ENCODE measurements at regions not wholly inside any gene's neighbourhood (a gene's known extent, or its start where the extent isn't known, plus 50 kb on each side); places are given as distances from the start of the nearest gene placed in this dataset.

DNA sequence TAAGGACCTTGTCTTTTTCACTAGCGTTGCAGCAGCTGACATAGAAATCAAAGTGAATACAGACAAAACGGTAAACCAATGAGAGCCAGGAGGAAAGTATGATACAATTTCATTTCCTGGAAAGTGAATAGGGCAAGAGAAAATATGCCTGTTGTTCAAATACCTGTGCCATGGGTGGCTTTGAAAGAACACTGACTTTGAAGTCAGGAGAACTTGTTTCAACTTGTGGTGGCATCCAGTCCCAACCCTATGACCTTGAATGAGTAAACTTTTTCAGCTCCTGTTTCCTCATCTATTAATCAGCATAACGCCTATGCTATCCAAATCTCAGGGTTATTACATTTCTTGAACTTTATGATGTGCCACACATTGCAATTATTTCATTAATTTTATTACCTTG, 173.7 kb upstream of the HS3ST3A1 start:
- peak overlapping the region in 5 of 10 donors; percentile 0 to 75 (median 66) for H3K27ac ChIP-seq
- TF ChIP-seq CTCF (IDR thresholded peaks at IDR 0.05) = no peak
- H3K4me3 ChIP-seq = no peak overlapping the region
- no peak for ATAC-seq
- no peaks in the 10 kb centered on the region for H3K36me3 ChIP-seq
- H3K4me1 ChIP-seq = peaks cover 0 to 8% (median 0%) of the 10 kb centered on the region in 9 donors
- H3K27me3 ChIP-seq = no peaks in the 10 kb centered on the region
- peaks cover 0 to 34% (median 3%) of the 10 kb centered on the region in 11 donors for H3K9me3 ChIP-seq
- DNase-seq = no peak
- intact Hi-C loops (cut with DNase I) = loop anchor here in 1 of 10 donors (10.0 kb wide), 1 partner anchor 109 kb away; no protein-coding TSS in a partner anchor
- 26 to 41% methylated on average over 3 of the region's 3 CpGs for WGBS, 2 donors

DNA sequence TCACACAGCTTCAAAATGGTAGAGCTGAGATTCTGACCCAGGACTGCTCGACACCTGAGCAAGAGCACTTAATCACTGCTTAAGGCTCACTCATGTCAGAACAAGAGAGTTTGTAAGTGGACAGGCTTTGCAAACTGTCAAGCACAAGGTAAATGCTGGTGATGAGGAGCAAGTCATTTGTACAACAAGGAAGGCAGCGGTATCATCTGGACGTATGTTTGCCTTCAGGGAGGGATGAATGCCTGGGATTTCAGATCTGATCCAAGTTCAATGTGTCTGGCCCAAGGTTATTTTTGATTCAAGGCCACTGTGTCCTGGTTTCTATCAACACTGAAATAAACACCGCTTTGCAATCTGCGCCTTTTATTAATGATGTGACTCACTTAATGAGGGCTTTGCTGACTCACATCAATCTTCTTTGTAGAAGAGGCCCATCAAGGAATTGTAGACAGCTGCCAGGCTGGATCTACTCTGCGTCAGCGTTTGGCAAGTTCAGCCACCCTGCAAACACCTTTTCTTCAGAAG, 174.4 kb upstream of the HS3ST3A1 start:
- peaks cover 0 to 27% (median 2%) of the 10 kb centered on the region in 11 donors for H3K9me3 ChIP-seq

DNA sequence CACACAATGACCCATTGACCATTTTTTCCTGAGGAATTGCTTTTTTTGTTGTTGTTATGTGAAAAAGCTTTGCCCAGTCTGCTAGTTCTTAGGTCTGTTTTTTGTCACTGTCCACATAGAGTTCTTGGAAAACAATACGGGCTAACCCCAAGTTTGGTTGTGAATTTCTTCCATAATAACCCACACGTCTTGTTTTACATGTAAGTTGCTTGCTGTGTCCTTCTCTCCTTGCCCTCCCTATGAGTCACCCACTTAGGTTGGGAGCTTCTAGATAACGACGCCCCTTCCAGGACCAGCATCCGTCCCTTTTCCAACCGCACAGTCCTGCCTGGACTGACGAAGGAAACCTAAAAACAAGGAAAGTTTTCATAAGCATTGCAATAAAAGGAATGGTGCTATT, 175.3 kb upstream of the HS3ST3A1 start:
- Histone ChIP-seq H3K27me3 (no peaks in the 10 kb centered on the region), H3K36me3 (no peaks in the 10 kb centered on the region), H3K9me3 (peaks cover 0 to 23% (median 2%) of the 10 kb centered on the region in 11 donors), H3K4me3 (no peak overlapping the region), H3K27ac (peak overlapping the region in 3 of 10 donors; percentile 39 to 60 (median 40)), H3K4me1 (peaks cover 0 to 8% (median 0%) of the 10 kb centered on the region in 9 donors)
- TF ChIP-seq CTCF (IDR thresholded peaks at IDR 0.05) = no peak
- DNase-seq (no peak), ATAC-seq (no peak)
- intact Hi-C loops (cut with DNase I) = loop anchor here in 1 of 10 donors (10.0 kb wide), 1 partner anchor 108 kb away; no protein-coding TSS in a partner anchor
- 57 to 60% methylated on average over 7 of the region's 7 CpGs for WGBS, 2 donors

More for the DNA sequence above, 174.4 kb upstream of the HS3ST3A1 start:
- intact Hi-C loops (cut with DNase I) = loop anchor here in 1 of 10 donors (10.0 kb wide), 1 partner anchor 109 kb away; no protein-coding TSS in a partner anchor
- Histone ChIP-seq H3K36me3 (no peaks in the 10 kb centered on the region), H3K4me3 (no peak overlapping the region), H3K27me3 (no peaks in the 10 kb centered on the region), H3K4me1 (peaks cover 0 to 8% (median 0%) of the 10 kb centered on the region in 9 donors), H3K27ac (peak overlapping the region in 6 of 10 donors; percentile 0 to 75 (median 65))
- TF ChIP-seq CTCF (IDR thresholded peaks at IDR 0.05) = no peak
- peak; percentile 10 to 13 for DNase-seq
- ATAC-seq = peak; percentile 49 to 96 (median 92)
- 42 to 49% methylated on average over 7 of the region's 7 CpGs for WGBS, 2 donors

GRCh38 chr17:13784434-13785095, 182.8 kb upstream of the HS3ST3A1 start:
- Histone ChIP-seq H3K36me3 (no peaks in the 10 kb centered on the region), H3K9me3 (peaks cover 0 to 10% (median 0%) of the 10 kb centered on the region in 11 donors), H3K4me1 (peaks cover 0 to 8% (median 0%) of the 10 kb centered on the region in 9 donors), H3K27me3 (no peaks in the 10 kb centered on the region), H3K27ac (no peak overlapping the region), H3K4me3 (no peak overlapping the region)
- no peak for TF ChIP-seq CTCF (IDR thresholded peaks at IDR 0.05)
- WGBS, 2 donors = 61% methylated on average over 7 of the region's 7 CpGs
- no peak for ATAC-seq
- no peak for DNase-seq
- intact Hi-C loops (cut with DNase I) = loop anchor here in 1 of 10 donors (10.0 kb wide), 1 partner anchor 60 kb away; no protein-coding TSS in a partner anchor
